ENCODE measurements at regions not wholly inside any gene's neighbourhood (a gene's known extent, or its start where the extent isn't known, plus 50 kb on each side); places are given as distances from the start of the nearest gene placed in this dataset.
"Not testable (repeated sequence)": the region's sequence is repeated elsewhere in the genome, so short reads cannot be mapped to it uniquely, and the experiment has no call there.

GRCh38 chr15:34653326-34653725 is 69.9 kb upstream of the GOLGA8B start:
- H3K27me3 ChIP-seq (ENCODE audit: control insufficient read depth in 2 of 2, insufficient read depth in 2 of 2, low read length in 2 of 2); H3K9me3 Mint-ChIP-seq; H3K36me3 ChIP-seq (ENCODE audit: control insufficient read depth in 2 of 3, insufficient read depth in 3 of 3, low read length in 3 of 3); H3K4me3 ChIP-seq (ENCODE audit: low read length); H3K4me1 ChIP-seq (ENCODE audit: control insufficient read depth in 2 of 2, insufficient read depth in 2 of 2, low read length in 2 of 2); H3K4me1 Mint-ChIP-seq; ATAC-seq; H3K4me3 Mint-ChIP-seq; intact Hi-C loops (cut with micrococcal nuclease); H3K27ac Mint-ChIP-seq; H3K27ac ChIP-seq (ENCODE audit: low read depth, low read length); H3K9me3 ChIP-seq (ENCODE audit: control insufficient read depth in 2 of 3, low read length in 3 of 3); H3K36me3 Mint-ChIP-seq; DNase-seq; CTCF ChIA-PET; POLR2A ChIA-PET: not testable (repeated sequence)
- H3K27me3 Mint-ChIP-seq, result peaks cover 16 to 39% (median 25%) of the 10 kb centered on the region in 5 donors

GRCh38 chr15:34652726-34653033 is 69.2 kb upstream of the GOLGA8B start:
- no peak for ATAC-seq
- no peak overlapping the region for H3K4me3 Mint-ChIP-seq
- H3K36me3 Mint-ChIP-seq, result no peaks in the 10 kb centered on the region
- no peak overlapping the region for H3K27ac Mint-ChIP-seq
- no peak for DNase-seq
- Histone ChIP-seq H3K9me3 (ENCODE audit: control insufficient read depth in 2 of 3, low read length in 3 of 3) (no peaks in the 10 kb centered on the region), H3K36me3 (ENCODE audit: control insufficient read depth in 2 of 3, insufficient read depth in 3 of 3, low read length in 3 of 3) (no peaks in the 10 kb centered on the region), H3K4me3 (ENCODE audit: low read length) (no peak overlapping the region), H3K4me1 (ENCODE audit: control insufficient read depth in 2 of 2, insufficient read depth in 2 of 2, low read length in 2 of 2) (no peaks in the 10 kb centered on the region), H3K27ac (ENCODE audit: low read depth, low read length) (no peak overlapping the region), H3K27me3 (ENCODE audit: control insufficient read depth in 2 of 2, insufficient read depth in 2 of 2, low read length in 2 of 2) (no peaks in the 10 kb centered on the region)
- peaks cover 0 to 5% (median 0%) of the 10 kb centered on the region in 7 donors for H3K4me1 Mint-ChIP-seq
- intact Hi-C loops (cut with micrococcal nuclease), result no loop called here
- peaks cover 0 to 2% (median 0%) of the 10 kb centered on the region in 11 donors for H3K9me3 Mint-ChIP-seq
- H3K27me3 Mint-ChIP-seq, result peaks cover 16 to 38% (median 23%) of the 10 kb centered on the region in 5 donors
- ChIA-PET CTCF (interaction anchor here (1.0 kb wide), 1 partner anchor 42 kb away, joined by 4 read pairs; no protein-coding TSS in a partner anchor), POLR2A (no interaction called here)

- H3K27me3 Mint-ChIP-seq, result peaks cover 13 to 34% (median 18%) of the 10 kb centered on the region in 5 donors
- no peak overlapping the region for H3K4me3 Mint-ChIP-seq
- intact Hi-C loops (cut with micrococcal nuclease), result no loop called here
- Histone ChIP-seq H3K9me3 (ENCODE audit: control insufficient read depth in 2 of 3, low read length in 3 of 3) (no peaks in the 10 kb centered on the region), H3K4me1 (ENCODE audit: control insufficient read depth in 2 of 2, insufficient read depth in 2 of 2, low read length in 2 of 2) (no peaks in the 10 kb centered on the region), H3K4me3 (ENCODE audit: low read length) (no peak overlapping the region), H3K27me3 (ENCODE audit: control insufficient read depth in 2 of 2, insufficient read depth in 2 of 2, low read length in 2 of 2) (no peaks in the 10 kb centered on the region), H3K36me3 (ENCODE audit: control insufficient read depth in 2 of 3, insufficient read depth in 3 of 3, low read length in 3 of 3) (no peaks in the 10 kb centered on the region), H3K27ac (ENCODE audit: low read depth, low read length) (no peak overlapping the region)
- ChIA-PET POLR2A (no interaction called here), CTCF (interaction anchor here (1.0 kb wide), 1 partner anchor 41 kb away, joined by 4 read pairs; no protein-coding TSS in a partner anchor)
- no peak for DNase-seq
- H3K36me3 Mint-ChIP-seq, result no peaks in the 10 kb centered on the region
- H3K27ac Mint-ChIP-seq, result no peak overlapping the region
- peaks cover 0 to 5% (median 0%) of the 10 kb centered on the region in 7 donors for H3K4me1 Mint-ChIP-seq
- ATAC-seq, result no peak
- peaks cover 0 to 2% (median 0%) of the 10 kb centered on the region in 11 donors for H3K9me3 Mint-ChIP-seq
Measured at GRCh38 chr15:34651997-34652725, 68.7 kb upstream of the GOLGA8B start.

GRCh38 chr15:34650177-34650576 is 66.7 kb upstream of the GOLGA8B start:
- intact Hi-C loops (cut with micrococcal nuclease), result no loop called here
- H3K27ac Mint-ChIP-seq, result no peak overlapping the region
- Histone ChIP-seq H3K27me3 (ENCODE audit: control insufficient read depth in 2 of 2, insufficient read depth in 2 of 2, low read length in 2 of 2) (no peaks in the 10 kb centered on the region), H3K27ac (ENCODE audit: low read depth, low read length) (no peak overlapping the region), H3K9me3 (ENCODE audit: control insufficient read depth in 2 of 3, low read length in 3 of 3) (no peaks in the 10 kb centered on the region), H3K4me3 (ENCODE audit: low read length) (no peak overlapping the region), H3K36me3 (ENCODE audit: control insufficient read depth in 2 of 3, insufficient read depth in 3 of 3, low read length in 3 of 3) (no peaks in the 10 kb centered on the region), H3K4me1 (ENCODE audit: control insufficient read depth in 2 of 2, insufficient read depth in 2 of 2, low read length in 2 of 2) (no peaks in the 10 kb centered on the region)
- H3K36me3 Mint-ChIP-seq, result no peaks in the 10 kb centered on the region
- ChIA-PET CTCF (no interaction called here), POLR2A (no interaction called here)
- peaks cover 13 to 30% (median 23%) of the 10 kb centered on the region in 5 donors for H3K27me3 Mint-ChIP-seq
- no peak overlapping the region for H3K4me3 Mint-ChIP-seq
- H3K4me1 Mint-ChIP-seq, result peaks cover 0 to 5% (median 0%) of the 10 kb centered on the region in 7 donors
- ATAC-seq (no peak), DNase-seq (no peak)
- peaks cover 0 to 2% (median 0%) of the 10 kb centered on the region in 11 donors for H3K9me3 Mint-ChIP-seq

GRCh38 chr15:34648294-34648631 is 64.8 kb upstream of the GOLGA8B start:
- intact Hi-C loops (cut with micrococcal nuclease), result no loop called here
- ATAC-seq (no peak), DNase-seq (no peak)
- ChIA-PET CTCF (interaction anchor here (0.5 kb wide), 1 partner anchor 10 kb away, joined by 3 read pairs; no protein-coding TSS in a partner anchor), POLR2A (no interaction called here)
- no peak overlapping the region for H3K27ac Mint-ChIP-seq
- no peaks in the 10 kb centered on the region for H3K4me1 ChIP-seq (ENCODE audit: control insufficient read depth in 2 of 2, insufficient read depth in 2 of 2, low read length in 2 of 2)
- H3K4me3 ChIP-seq (ENCODE audit: low read length), result no peak overlapping the region
- no peaks in the 10 kb centered on the region for H3K36me3 ChIP-seq (ENCODE audit: control insufficient read depth in 2 of 3, insufficient read depth in 3 of 3, low read length in 3 of 3)
- H3K4me3 Mint-ChIP-seq, result no peak overlapping the region
- H3K9me3 ChIP-seq (ENCODE audit: control insufficient read depth in 2 of 3, low read length in 3 of 3), result no peaks in the 10 kb centered on the region
- peaks cover 0 to 5% (median 0%) of the 10 kb centered on the region in 11 donors for H3K9me3 Mint-ChIP-seq
- H3K27me3 Mint-ChIP-seq, result peaks cover 18 to 40% (median 28%) of the 10 kb centered on the region in 5 donors
- no peaks in the 10 kb centered on the region for H3K27me3 ChIP-seq (ENCODE audit: control insufficient read depth in 2 of 2, insufficient read depth in 2 of 2, low read length in 2 of 2)
- peaks cover 0 to 3% (median 0%) of the 10 kb centered on the region in 5 donors for H3K36me3 Mint-ChIP-seq
- no peak overlapping the region for H3K27ac ChIP-seq (ENCODE audit: low read depth, low read length)
- peaks cover 0 to 5% (median 0%) of the 10 kb centered on the region in 7 donors for H3K4me1 Mint-ChIP-seq

GRCh38 chr15:34647569-34648293 is 64.3 kb upstream of the GOLGA8B start:
- Mint-ChIP-seq H3K27me3 (peaks cover 18 to 38% (median 28%) of the 10 kb centered on the region in 5 donors), H3K4me1 (peaks cover 0 to 4% (median 0%) of the 10 kb centered on the region in 7 donors), H3K36me3 (peaks cover 0 to 3% (median 0%) of the 10 kb centered on the region in 5 donors), H3K4me3 (no peak overlapping the region), H3K9me3 (peaks cover 0 to 5% (median 0%) of the 10 kb centered on the region in 11 donors), H3K27ac (no peak overlapping the region)
- POLR2A ChIA-PET, result no interaction called here
- Histone ChIP-seq H3K4me3 (ENCODE audit: low read length) (no peak overlapping the region), H3K9me3 (ENCODE audit: control insufficient read depth in 2 of 3, low read length in 3 of 3) (no peaks in the 10 kb centered on the region), H3K27me3 (ENCODE audit: control insufficient read depth in 2 of 2, insufficient read depth in 2 of 2, low read length in 2 of 2) (no peaks in the 10 kb centered on the region), H3K36me3 (ENCODE audit: control insufficient read depth in 2 of 3, insufficient read depth in 3 of 3, low read length in 3 of 3) (no peaks in the 10 kb centered on the region), H3K27ac (ENCODE audit: low read depth, low read length) (no peak overlapping the region), H3K4me1 (ENCODE audit: control insufficient read depth in 2 of 2, insufficient read depth in 2 of 2, low read length in 2 of 2) (no peaks in the 10 kb centered on the region)
- DNase-seq, result no peak
- intact Hi-C loops (cut with micrococcal nuclease), result no loop called here
- no peak for ATAC-seq
- CTCF ChIA-PET, result interaction anchor here (0.5 kb wide), 1 partner anchor 11 kb away, joined by 3 read pairs; no protein-coding TSS in a partner anchor

Data from naive thymus-derived CD4-positive, alpha-beta T cell (primary cell).